ENCODE measurements at regions not wholly inside any gene's neighbourhood (a gene's known extent, or its start where the extent isn't known, plus 50 kb on each side); places are given as distances from the start of the nearest gene placed in this dataset.
"Not testable (repeated sequence)": the region's sequence is repeated elsewhere in the genome, so short reads cannot be mapped to it uniquely, and the experiment has no call there.

GRCh38 chr21:34219334-34220060 lies 144.3 kb upstream of the KCNE2 start:
- DNase-seq: no peak

GRCh38 chr21:34220556-34221195 lies 143.1 kb upstream of the KCNE2 start:
- no peak for DNase-seq

- no peak for DNase-seq
Observed at GRCh38 chr21:34221331-34222030, 142.3 kb upstream of the KCNE2 start.

- no peak for DNase-seq
Observed at GRCh38 chr21:34222031-34222335, 141.8 kb upstream of the KCNE2 start.

- no peak for DNase-seq
Observed at GRCh38 chr21:34223376-34223775, 140.4 kb upstream of the KCNE2 start.

- no peak for DNase-seq
Observed at GRCh38 chr21:34227386-34227852, 136.4 kb upstream of the KCNE2 start.

- DNase-seq: no peak
Observed at GRCh38 chr21:34228792-34229191, 135.0 kb upstream of the KCNE2 start.

GRCh38 chr21:34229353-34229752 lies 134.5 kb upstream of the KCNE2 start:
- DNase-seq: no peak

GRCh38 chr21:34233741-34234140 lies 130.1 kb upstream of the KCNE2 start:
- DNase-seq: not testable (repeated sequence)

GRCh38 chr21:34235514-34235913 lies 128.3 kb upstream of the KCNE2 start:
- DNase-seq: no peak

GRCh38 chr21:34242973-34243372 lies 120.8 kb upstream of the KCNE2 start:
- no peak for DNase-seq

- DNase-seq: no peak
Observed at GRCh38 chr21:34243562-34243961, 120.2 kb upstream of the KCNE2 start.

- no peak for DNase-seq
Observed at GRCh38 chr21:34252751-34253150, 111.1 kb upstream of the KCNE2 start.

GRCh38 chr21:34255073-34255472 lies 108.7 kb upstream of the KCNE2 start:
- no peak for DNase-seq

GRCh38 chr21:34260277-34261008 lies 103.4 kb upstream of the KCNE2 start:
- DNase-seq: no peak

- DNase-seq: no peak
Observed at GRCh38 chr21:34261841-34262468, 101.9 kb upstream of the KCNE2 start.

- no peak for DNase-seq
Observed at GRCh38 chr21:34262469-34262845, 101.3 kb upstream of the KCNE2 start.

GRCh38 chr21:34263629-34264028 lies 100.2 kb upstream of the KCNE2 start:
- DNase-seq: no peak

GRCh38 chr21:34266351-34266750 lies 97.5 kb upstream of the KCNE2 start:
- no peak for DNase-seq

- no peak for DNase-seq
Observed at GRCh38 chr21:34268493-34268892, 95.3 kb upstream of the KCNE2 start.

- no peak for DNase-seq
Observed at GRCh38 chr21:34270411-34270810, 93.4 kb upstream of the KCNE2 start.

- no peak for DNase-seq
Observed at GRCh38 chr21:34271189-34271851, 92.5 kb upstream of the KCNE2 start.
